WTC11 (cell line): ENCODE measurements at regions not wholly inside any gene's neighbourhood (a gene's known extent, or its start where the extent isn't known, plus 50 kb on each side); places are given as distances from the start of the nearest gene placed in this dataset.

Experiments
- CBFB ChIP-seq: sonication (generic); formaldehyde crosslinking; IDR thresholded peaks from 2 replicates; pipeline ENCODE4 v1.8.1; 2022; ENCODE audit warnings: mild to moderate bottlenecking, low read depth, missing genetic modification reagents
- ELF4 ChIP-seq: sonication (generic); formaldehyde crosslinking; IDR thresholded peaks from 2 replicates; pipeline ENCODE4 v1.8.1; 2022; ENCODE audit warnings: low read depth, mild to moderate bottlenecking, moderate library complexity, missing genetic modification reagents
- FOXP1 ChIP-seq: sonication (generic); formaldehyde crosslinking; IDR thresholded peaks from 2 replicates; pipeline ENCODE4 v1.8.0; 2022; ENCODE audit warnings: missing genetic modification reagents, mild to moderate bottlenecking, moderate library complexity, borderline replicate concordance
- RELA ChIP-seq: sonication (generic); formaldehyde crosslinking; IDR thresholded peaks from 2 replicates; pipeline ENCODE4 v1.8.1; 2022; ENCODE audit warnings: missing genetic modification reagents, mild to moderate bottlenecking, borderline replicate concordance
- TCF7 ChIP-seq: sonication (generic); formaldehyde crosslinking; IDR thresholded peaks from 2 replicates; pipeline ENCODE4 v1.8.0; 2022; ENCODE audit warnings: mild to moderate bottlenecking, low read depth, missing genetic modification reagents, moderate library complexity
- TEAD4 ChIP-seq: sonication (generic); formaldehyde crosslinking; IDR thresholded peaks from 2 replicates; pipeline ENCODE4 v1.8.0; 2022; ENCODE audit warnings: mild to moderate bottlenecking, missing genetic modification reagents
- ZBTB21 ChIP-seq: sonication (generic); formaldehyde crosslinking; IDR thresholded peaks from 2 replicates; pipeline ENCODE4 v1.8.1; 2023; ENCODE audit warnings: mild to moderate bottlenecking, missing genetic modification reagents, borderline replicate concordance
- TF ChIP-seq, protein P1 (sequence below): fragments of 200-600 bp; IDR thresholded peaks from 2 replicates; pipeline ENCODE4 v1.8.0; 2022; ENCODE audit warnings: antibody characterized with exemption
- TF ChIP-seq, protein P2 (sequence below): fragments of 250-450 bp; sonication (Bioruptor Pico); IDR thresholded peaks from 2 replicates; pipeline ENCODE4 v1.9.0; 2021; ENCODE audit warnings: mild to moderate bottlenecking
- TF ChIP-seq, protein P3 (sequence below): sonication (generic); formaldehyde crosslinking; IDR thresholded peaks from 2 replicates; pipeline ENCODE4 v1.8.0; 2022; ENCODE audit warnings: mild to moderate bottlenecking, missing genetic modification reagents
- TF ChIP-seq, protein P4 (sequence below): sonication (generic); formaldehyde crosslinking; IDR thresholded peaks from 2 replicates; pipeline ENCODE4 v1.8.0; 2022; ENCODE audit warnings: mild to moderate bottlenecking, missing genetic modification reagents
- TF ChIP-seq, protein P5 (sequence below): sonication (generic); formaldehyde crosslinking; IDR thresholded peaks from 2 replicates; pipeline ENCODE4 v1.8.1; 2022; ENCODE audit warnings: low read depth, missing genetic modification reagents, borderline replicate concordance

DNA sequence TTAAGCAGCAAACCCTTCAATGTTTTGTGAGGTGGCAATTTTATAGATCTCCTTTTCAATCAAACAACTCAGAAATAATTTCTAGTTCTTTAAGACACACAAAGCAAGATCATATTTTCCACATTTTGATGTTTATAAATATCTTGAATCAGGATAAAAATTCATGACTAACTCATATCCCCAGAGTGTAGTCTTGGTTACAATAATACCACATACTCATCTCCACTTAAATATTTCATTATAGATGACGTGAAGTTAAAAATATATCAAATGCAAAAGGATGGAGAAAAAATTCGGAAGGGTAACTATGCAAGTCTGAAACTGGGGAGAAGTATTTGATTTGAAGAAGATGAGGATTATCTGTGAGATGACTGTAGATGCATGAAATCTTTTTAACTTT lies 59.8 kb upstream of the HIVEP1 start:
- TF ChIP-seq TEAD4 (no peak), CBFB (no peak), FOXP1 (no peak), ZBTB21 (CRISPR knock-in tag) (no peak), ELF4 (CRISPR knock-in tag) (no peak), TCF7 (CRISPR knock-in tag) (no peak), RELA (CRISPR knock-in tag) (no peak)
- TF ChIP-seq, protein P1, sequence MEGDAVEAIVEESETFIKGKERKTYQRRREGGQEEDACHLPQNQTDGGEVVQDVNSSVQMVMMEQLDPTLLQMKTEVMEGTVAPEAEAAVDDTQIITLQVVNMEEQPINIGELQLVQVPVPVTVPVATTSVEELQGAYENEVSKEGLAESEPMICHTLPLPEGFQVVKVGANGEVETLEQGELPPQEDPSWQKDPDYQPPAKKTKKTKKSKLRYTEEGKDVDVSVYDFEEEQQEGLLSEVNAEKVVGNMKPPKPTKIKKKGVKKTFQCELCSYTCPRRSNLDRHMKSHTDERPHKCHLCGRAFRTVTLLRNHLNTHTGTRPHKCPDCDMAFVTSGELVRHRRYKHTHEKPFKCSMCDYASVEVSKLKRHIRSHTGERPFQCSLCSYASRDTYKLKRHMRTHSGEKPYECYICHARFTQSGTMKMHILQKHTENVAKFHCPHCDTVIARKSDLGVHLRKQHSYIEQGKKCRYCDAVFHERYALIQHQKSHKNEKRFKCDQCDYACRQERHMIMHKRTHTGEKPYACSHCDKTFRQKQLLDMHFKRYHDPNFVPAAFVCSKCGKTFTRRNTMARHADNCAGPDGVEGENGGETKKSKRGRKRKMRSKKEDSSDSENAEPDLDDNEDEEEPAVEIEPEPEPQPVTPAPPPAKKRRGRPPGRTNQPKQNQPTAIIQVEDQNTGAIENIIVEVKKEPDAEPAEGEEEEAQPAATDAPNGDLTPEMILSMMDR = no peak
- TF ChIP-seq, protein P2, sequence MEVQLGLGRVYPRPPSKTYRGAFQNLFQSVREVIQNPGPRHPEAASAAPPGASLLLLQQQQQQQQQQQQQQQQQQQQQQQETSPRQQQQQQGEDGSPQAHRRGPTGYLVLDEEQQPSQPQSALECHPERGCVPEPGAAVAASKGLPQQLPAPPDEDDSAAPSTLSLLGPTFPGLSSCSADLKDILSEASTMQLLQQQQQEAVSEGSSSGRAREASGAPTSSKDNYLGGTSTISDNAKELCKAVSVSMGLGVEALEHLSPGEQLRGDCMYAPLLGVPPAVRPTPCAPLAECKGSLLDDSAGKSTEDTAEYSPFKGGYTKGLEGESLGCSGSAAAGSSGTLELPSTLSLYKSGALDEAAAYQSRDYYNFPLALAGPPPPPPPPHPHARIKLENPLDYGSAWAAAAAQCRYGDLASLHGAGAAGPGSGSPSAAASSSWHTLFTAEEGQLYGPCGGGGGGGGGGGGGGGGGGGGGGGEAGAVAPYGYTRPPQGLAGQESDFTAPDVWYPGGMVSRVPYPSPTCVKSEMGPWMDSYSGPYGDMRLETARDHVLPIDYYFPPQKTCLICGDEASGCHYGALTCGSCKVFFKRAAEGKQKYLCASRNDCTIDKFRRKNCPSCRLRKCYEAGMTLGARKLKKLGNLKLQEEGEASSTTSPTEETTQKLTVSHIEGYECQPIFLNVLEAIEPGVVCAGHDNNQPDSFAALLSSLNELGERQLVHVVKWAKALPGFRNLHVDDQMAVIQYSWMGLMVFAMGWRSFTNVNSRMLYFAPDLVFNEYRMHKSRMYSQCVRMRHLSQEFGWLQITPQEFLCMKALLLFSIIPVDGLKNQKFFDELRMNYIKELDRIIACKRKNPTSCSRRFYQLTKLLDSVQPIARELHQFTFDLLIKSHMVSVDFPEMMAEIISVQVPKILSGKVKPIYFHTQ (CRISPR knock-in tag) = no peak
- TF ChIP-seq, protein P3, sequence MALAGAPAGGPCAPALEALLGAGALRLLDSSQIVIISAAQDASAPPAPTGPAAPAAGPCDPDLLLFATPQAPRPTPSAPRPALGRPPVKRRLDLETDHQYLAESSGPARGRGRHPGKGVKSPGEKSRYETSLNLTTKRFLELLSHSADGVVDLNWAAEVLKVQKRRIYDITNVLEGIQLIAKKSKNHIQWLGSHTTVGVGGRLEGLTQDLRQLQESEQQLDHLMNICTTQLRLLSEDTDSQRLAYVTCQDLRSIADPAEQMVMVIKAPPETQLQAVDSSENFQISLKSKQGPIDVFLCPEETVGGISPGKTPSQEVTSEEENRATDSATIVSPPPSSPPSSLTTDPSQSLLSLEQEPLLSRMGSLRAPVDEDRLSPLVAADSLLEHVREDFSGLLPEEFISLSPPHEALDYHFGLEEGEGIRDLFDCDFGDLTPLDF (CRISPR knock-in tag) = no peak
- TF ChIP-seq, protein P4, sequence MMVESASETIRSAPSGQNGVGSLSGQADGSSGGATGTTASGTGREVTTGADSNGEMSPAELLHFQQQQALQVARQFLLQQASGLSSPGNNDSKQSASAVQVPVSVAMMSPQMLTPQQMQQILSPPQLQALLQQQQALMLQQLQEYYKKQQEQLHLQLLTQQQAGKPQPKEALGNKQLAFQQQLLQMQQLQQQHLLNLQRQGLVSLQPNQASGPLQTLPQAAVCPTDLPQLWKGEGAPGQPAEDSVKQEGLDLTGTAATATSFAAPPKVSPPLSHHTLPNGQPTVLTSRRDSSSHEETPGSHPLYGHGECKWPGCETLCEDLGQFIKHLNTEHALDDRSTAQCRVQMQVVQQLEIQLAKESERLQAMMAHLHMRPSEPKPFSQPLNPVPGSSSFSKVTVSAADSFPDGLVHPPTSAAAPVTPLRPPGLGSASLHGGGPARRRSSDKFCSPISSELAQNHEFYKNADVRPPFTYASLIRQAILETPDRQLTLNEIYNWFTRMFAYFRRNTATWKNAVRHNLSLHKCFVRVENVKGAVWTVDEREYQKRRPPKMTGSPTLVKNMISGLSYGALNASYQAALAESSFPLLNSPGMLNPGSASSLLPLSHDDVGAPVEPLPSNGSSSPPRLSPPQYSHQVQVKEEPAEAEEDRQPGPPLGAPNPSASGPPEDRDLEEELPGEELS (CRISPR knock-in tag) = no peak
- TF ChIP-seq, protein P5, sequence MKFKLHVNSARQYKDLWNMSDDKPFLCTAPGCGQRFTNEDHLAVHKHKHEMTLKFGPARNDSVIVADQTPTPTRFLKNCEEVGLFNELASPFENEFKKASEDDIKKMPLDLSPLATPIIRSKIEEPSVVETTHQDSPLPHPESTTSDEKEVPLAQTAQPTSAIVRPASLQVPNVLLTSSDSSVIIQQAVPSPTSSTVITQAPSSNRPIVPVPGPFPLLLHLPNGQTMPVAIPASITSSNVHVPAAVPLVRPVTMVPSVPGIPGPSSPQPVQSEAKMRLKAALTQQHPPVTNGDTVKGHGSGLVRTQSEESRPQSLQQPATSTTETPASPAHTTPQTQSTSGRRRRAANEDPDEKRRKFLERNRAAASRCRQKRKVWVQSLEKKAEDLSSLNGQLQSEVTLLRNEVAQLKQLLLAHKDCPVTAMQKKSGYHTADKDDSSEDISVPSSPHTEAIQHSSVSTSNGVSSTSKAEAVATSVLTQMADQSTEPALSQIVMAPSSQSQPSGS (CRISPR knock-in tag) = no peak
